ENCODE measurements at regions not wholly inside any gene's neighbourhood (a gene's known extent, or its start where the extent isn't known, plus 50 kb on each side); places are given as distances from the start of the nearest gene placed in this dataset.

GRCh38 chr3:162150790-162151189 lies 654.2 kb downstream of the OTOL1 start:
- no peak for TF ChIP-seq FOSL2 (IDR thresholded peaks at IDR 0.05; ENCODE audit: borderline replicate concordance, low read depth)
- no peak for TF ChIP-seq MAX (IDR thresholded peaks at IDR 0.05; ENCODE audit: low read depth)
- TF ChIP-seq, protein P1, sequence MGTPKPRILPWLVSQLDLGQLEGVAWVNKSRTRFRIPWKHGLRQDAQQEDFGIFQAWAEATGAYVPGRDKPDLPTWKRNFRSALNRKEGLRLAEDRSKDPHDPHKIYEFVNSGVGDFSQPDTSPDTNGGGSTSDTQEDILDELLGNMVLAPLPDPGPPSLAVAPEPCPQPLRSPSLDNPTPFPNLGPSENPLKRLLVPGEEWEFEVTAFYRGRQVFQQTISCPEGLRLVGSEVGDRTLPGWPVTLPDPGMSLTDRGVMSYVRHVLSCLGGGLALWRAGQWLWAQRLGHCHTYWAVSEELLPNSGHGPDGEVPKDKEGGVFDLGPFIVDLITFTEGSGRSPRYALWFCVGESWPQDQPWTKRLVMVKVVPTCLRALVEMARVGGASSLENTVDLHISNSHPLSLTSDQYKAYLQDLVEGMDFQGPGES (IDR thresholded peaks at IDR 0.05; ENCODE audit: low read depth, low read length) = no peak
- no peak for TF ChIP-seq CHD2 (IDR thresholded peaks at IDR 0.05; ENCODE audit: low read length, partially characterized antibody)
- no peak for TF ChIP-seq REST (IDR thresholded peaks at IDR 0.05; ENCODE audit: low read depth, low read length)
- TF ChIP-seq GABPA (IDR thresholded peaks at IDR 0.05; ENCODE audit: low read depth) = no peak
- TF ChIP-seq PBX3 (IDR thresholded peaks at IDR 0.05) = no peak
- TF ChIP-seq MEF2A (IDR thresholded peaks at IDR 0.05; ENCODE audit: borderline replicate concordance, low read depth) = no peak
- TF ChIP-seq JUND (IDR thresholded peaks at IDR 0.05) = no peak
- TF ChIP-seq YY1 (IDR thresholded peaks at IDR 0.05; ENCODE audit: low read depth) = no peak
- TF ChIP-seq RXRA (IDR thresholded peaks at IDR 0.05; ENCODE audit: borderline replicate concordance, low read depth) = no peak
- POLR2A ChIA-PET = no interaction called here

GRCh38 chr3:162152636-162153035 lies 656.0 kb downstream of the OTOL1 start:
- Histone ChIP-seq H3K27ac (ENCODE audit: low read depth in 2 of 2, low read length in 1 of 2) (no peak overlapping the region), H3K9me3 (no peaks in the 10 kb centered on the region), H3K27me3 (ENCODE audit: insufficient read depth) (no peaks in the 10 kb centered on the region), H3K9me2 (no peaks in the 10 kb centered on the region), H3K4me1 (ENCODE audit: control insufficient read depth in 1 of 2, insufficient read depth in 2 of 2, low read depth in 1 of 2, low read length in 1 of 2) (no peaks in the 10 kb centered on the region), H3K9ac (no peak overlapping the region), H3K4me2 (no peak overlapping the region), H3K36me3 (replicated peaks in 1 of 2; ENCODE audit: control insufficient read depth in 1 of 2, insufficient read depth in 2 of 2, low read length in 1 of 2) (no peaks in the 10 kb centered on the region), H4K20me1 (ENCODE audit: insufficient read depth) (no peaks in the 10 kb centered on the region), H3F3A (replicated peaks; ENCODE audit: insufficient read depth) (no peaks in the 10 kb centered on the region), H3K79me2 (ENCODE audit: insufficient read depth) (no peaks in the 10 kb centered on the region), H3K4me3 (ENCODE audit: low read depth in 2 of 2, low read length in 1 of 2) (no peak overlapping the region), H2AFZ (ENCODE audit: low read depth) (no peak overlapping the region)
- 49% methylated on average over 2 of the region's 2 CpGs for WGBS (ENCODE audit: low lambda C conversion rate)
- ChIA-PET CTCF (no interaction called here), POLR2A (no interaction called here)
- TF ChIP-seq SMC3 (IDR thresholded peaks at IDR 0.05; ENCODE audit: low read depth, low read length) (no peak), ZBTB33 (IDR thresholded peaks at IDR 0.05; ENCODE audit: borderline replicate concordance, low read depth) (no peak), MXI1 (IDR thresholded peaks at IDR 0.05; ENCODE audit: low read depth, low read length) (no peak), TAF1 (IDR thresholded peaks at IDR 0.05; ENCODE audit: borderline replicate concordance, low read depth, low read length) (no peak)
- DNase-seq = no peak

More at GRCh38 chr3:162150790-162151189, 654.2 kb downstream of the OTOL1 start:
- no peaks in the 10 kb centered on the region for H3K79me2 ChIP-seq (ENCODE audit: insufficient read depth)
- H4K20me1 ChIP-seq (ENCODE audit: insufficient read depth) = no peaks in the 10 kb centered on the region
- no peaks in the 10 kb centered on the region for H3K27me3 ChIP-seq (ENCODE audit: insufficient read depth)
- H3K4me3 ChIP-seq (ENCODE audit: low read depth in 2 of 2, low read length in 1 of 2) = no peak overlapping the region
- no peaks in the 10 kb centered on the region for H3F3A ChIP-seq (replicated peaks; ENCODE audit: insufficient read depth)
- H2AFZ ChIP-seq (ENCODE audit: low read depth) = no peak overlapping the region
- H3K4me1 ChIP-seq (ENCODE audit: control insufficient read depth in 1 of 2, insufficient read depth in 2 of 2, low read depth in 1 of 2, low read length in 1 of 2) = no peaks in the 10 kb centered on the region
- H3K9me2 ChIP-seq = no peaks in the 10 kb centered on the region
- no peak overlapping the region for H3K9ac ChIP-seq
- no peaks in the 10 kb centered on the region for H3K9me3 ChIP-seq
- no peak for DNase-seq
- H3K36me3 ChIP-seq (replicated peaks in 1 of 2; ENCODE audit: control insufficient read depth in 1 of 2, insufficient read depth in 2 of 2, low read length in 1 of 2) = no peaks in the 10 kb centered on the region
- CTCF ChIA-PET = no interaction called here
- no peak overlapping the region for H3K27ac ChIP-seq (ENCODE audit: low read depth in 2 of 2, low read length in 1 of 2)
- H3K4me2 ChIP-seq = no peak overlapping the region
